WTC11 (cell line): ENCODE measurements at regions not wholly inside any gene's neighbourhood (a gene's known extent, or its start where the extent isn't known, plus 50 kb on each side); places are given as distances from the start of the nearest gene placed in this dataset.
A peak's percentile ranks its signal among the peaks of the same experiment; 100 is the strongest.

Source experiments
- ATAC-seq: fragments of 200-7000 bp; cut with Tn5 transposase; 2 replicates; pipeline ENCODE4 v1.10.0; 2021; ENCODE audit warnings: mild to moderate bottlenecking, moderate library complexity
- CTCF ChIA-PET: fragments of 300-600 bp; sonication (Branson Sonifier 250); formaldehyde crosslinking; loops from one replicate; lab custom pipeline; 2021; ENCODE audit warnings: antibody characterized with exemption; lab: Charles Lee
- POLR2A ChIA-PET: fragments of 350-600 bp; sonication (Branson Sonifier 250); formaldehyde crosslinking; loops from one replicate; lab custom pipeline; 2021; ENCODE audit warnings: antibody characterized with exemption; lab: Charles Lee
- DNase-seq: peaks from one replicate; pipeline ENCODE4 v3.0.0; 2021; ENCODE audit warnings: low spot score
- H3K27ac Mint-ChIP-seq: 2 replicates; pipeline ENCODE4 v1.8.0; 2021; ENCODE audit warnings: mixed read lengths
- H3K27me3 Mint-ChIP-seq: 2 replicates; pipeline ENCODE4 v1.8.0; 2021; ENCODE audit warnings: low read depth, mild to moderate bottlenecking, moderate library complexity, mixed read lengths
- H3K36me3 Mint-ChIP-seq: 2 replicates; pipeline ENCODE4 v1.8.0; 2021; ENCODE audit warnings: mixed read lengths
- H3K4me1 Mint-ChIP-seq: 2 replicates; pipeline ENCODE4 v1.8.0; 2022; ENCODE audit warnings: mixed read lengths
- H3K4me3 Mint-ChIP-seq: 2 replicates; pipeline ENCODE4 v1.8.0; 2021; ENCODE audit warnings: mild to moderate bottlenecking, moderate library complexity, mixed read lengths
- H3K9me3 Mint-ChIP-seq: 2 replicates; pipeline ENCODE4 v1.8.0; 2021; ENCODE audit warnings: mixed read lengths
- AR ChIP-seq: fragments of 250-450 bp; sonication (Bioruptor Pico); IDR thresholded peaks from 2 replicates; pipeline ENCODE4 v1.9.0; 2021; ENCODE audit warnings: mild to moderate bottlenecking
- ATF3 ChIP-seq: sonication (generic); formaldehyde crosslinking; conservative IDR thresholded peaks from 2 replicates; pipeline ENCODE4 v1.8.1; 2022; ENCODE audit warnings: mild to moderate bottlenecking, missing genetic modification reagents
- CREM ChIP-seq: sonication (generic); formaldehyde crosslinking; IDR thresholded peaks from 2 replicates; pipeline ENCODE4 v1.8.1; 2022; ENCODE audit warnings: mild to moderate bottlenecking, missing genetic modification reagents, moderate library complexity
- E2F5 ChIP-seq: sonication (generic); formaldehyde crosslinking; IDR thresholded peaks from 2 replicates; pipeline ENCODE4 v1.8.1; 2022; ENCODE audit warnings: mild to moderate bottlenecking, moderate library complexity, missing genetic modification reagents
- ERG ChIP-seq: fragments of 250-450 bp; sonication (Bioruptor Pico); IDR thresholded peaks from 2 replicates; pipeline ENCODE4 v1.8.0; 2021; ENCODE audit warnings: mild to moderate bottlenecking
- MLX ChIP-seq: sonication (generic); formaldehyde crosslinking; IDR thresholded peaks from 2 replicates; pipeline ENCODE4 v1.8.1; 2023; ENCODE audit warnings: mild to moderate bottlenecking, missing genetic modification reagents, moderate library complexity
- NFE2L1 ChIP-seq: sonication (generic); formaldehyde crosslinking; IDR thresholded peaks from 2 replicates; pipeline ENCODE4 v1.8.1; 2023; ENCODE audit warnings: missing genetic modification reagents
- NR1H2 ChIP-seq: sonication (generic); formaldehyde crosslinking; IDR thresholded peaks from 2 replicates; pipeline ENCODE4 v1.9.0; 2021; ENCODE audit warnings: mild to moderate bottlenecking, moderate library complexity, missing genetic modification reagents
- PREB ChIP-seq: sonication (generic); formaldehyde crosslinking; IDR thresholded peaks from 2 replicates; pipeline ENCODE4 v1.8.1; 2022; ENCODE audit warnings: mild to moderate bottlenecking, missing genetic modification reagents, moderate library complexity, borderline replicate concordance
- RELA ChIP-seq: sonication (generic); formaldehyde crosslinking; IDR thresholded peaks from 2 replicates; pipeline ENCODE4 v1.8.1; 2022; ENCODE audit warnings: missing genetic modification reagents, mild to moderate bottlenecking, borderline replicate concordance
- SMAD3 ChIP-seq: sonication (generic); formaldehyde crosslinking; IDR thresholded peaks from 2 replicates; pipeline ENCODE4 v1.8.0; 2022; ENCODE audit warnings: missing genetic modification reagents, mild to moderate bottlenecking, borderline replicate concordance
- SMAD4 ChIP-seq: sonication (generic); formaldehyde crosslinking; IDR thresholded peaks from 2 replicates; pipeline ENCODE4 v1.8.0; 2022; ENCODE audit warnings: mild to moderate bottlenecking, missing genetic modification reagents
- SP1 ChIP-seq: sonication (generic); formaldehyde crosslinking; conservative IDR thresholded peaks from 2 replicates; pipeline ENCODE4 v1.8.1; 2022; ENCODE audit warnings: missing genetic modification reagents
- STAT6 ChIP-seq: sonication (generic); formaldehyde crosslinking; conservative IDR thresholded peaks from 2 replicates; pipeline ENCODE4 v1.8.1; 2023; ENCODE audit warnings: mild to moderate bottlenecking, low read depth, missing genetic modification reagents, moderate library complexity
- ZNF423 ChIP-seq: fragments of 250-450 bp; sonication (Bioruptor Pico); IDR thresholded peaks from 2 replicates; pipeline ENCODE4 v2.1.2; 2022; ENCODE audit warnings: mild to moderate bottlenecking, moderate library complexity
- ZNF532 ChIP-seq: fragments of 250-450 bp; sonication (Bioruptor Pico); IDR thresholded peaks from 2 replicates; pipeline ENCODE4 v1.9.0; 2021; ENCODE audit warnings: mild to moderate bottlenecking, borderline replicate concordance
- ZNF671 ChIP-seq: fragments of 250-450 bp; sonication (Bioruptor Pico); IDR thresholded peaks from 2 replicates; pipeline ENCODE4 v1.8.0; 2021; ENCODE audit warnings: mild to moderate bottlenecking
- ZSCAN18 ChIP-seq: fragments of 250-450 bp; sonication (Bioruptor Pico); IDR thresholded peaks from 2 replicates; pipeline ENCODE4 v2.1.2; 2022; ENCODE audit warnings: mild to moderate bottlenecking, moderate library complexity

GRCh38 chr1:106360252-106360651, 696.2 kb upstream of the PRMT6 start:
- Mint-ChIP-seq H3K36me3 (peaks cover 21% of the 10 kb centered on the region), H3K4me1 (no peaks in the 10 kb centered on the region), H3K27me3 (no peaks in the 10 kb centered on the region)
- CTCF ChIA-PET = no interaction called here
- no peak for DNase-seq
- no peak for TF ChIP-seq ZSCAN18
- TF ChIP-seq NFE2L1 = no peak
- no peak for TF ChIP-seq NR1H2 (CRISPR knock-in tag)
- no peak for TF ChIP-seq ZNF671 (CRISPR knock-in tag)
- no peak for TF ChIP-seq SMAD3 (CRISPR knock-in tag)
- TF ChIP-seq RELA (CRISPR knock-in tag) = no peak
- no peak for TF ChIP-seq ZNF532 (CRISPR knock-in tag)
- TF ChIP-seq, all 79 proteins: peak for 0
- ATAC-seq = no peak
- Mint-ChIP-seq H3K9me3 (peaks cover 58% of the 10 kb centered on the region), H3K27ac (no peak overlapping the region), H3K4me3 (no peak overlapping the region)
- POLR2A ChIA-PET = no interaction called here

- peak; percentile 13 for DNase-seq
- H3K27me3 Mint-ChIP-seq = no peaks in the 10 kb centered on the region
- no peak overlapping the region for H3K27ac Mint-ChIP-seq
- no peak for TF ChIP-seq PREB (CRISPR knock-in tag)
- TF ChIP-seq ERG (CRISPR knock-in tag) = no peak
- TF ChIP-seq SP1 (CRISPR knock-in tag) = no peak
- no peak for TF ChIP-seq MLX (CRISPR knock-in tag)
- no peak for TF ChIP-seq ATF3 (CRISPR knock-in tag)
- TF ChIP-seq SMAD4 (CRISPR knock-in tag) = no peak
- no peak for TF ChIP-seq RELA (CRISPR knock-in tag)
- no peak for TF ChIP-seq E2F5
- TF ChIP-seq CREM (CRISPR knock-in tag) = no peak
- no peak for TF ChIP-seq ZNF423 (CRISPR knock-in tag)
- TF ChIP-seq STAT6 = no peak
- TF ChIP-seq AR (CRISPR knock-in tag) = no peak
- peaks cover 9% of the 10 kb centered on the region for H3K9me3 Mint-ChIP-seq
- no peaks in the 10 kb centered on the region for H3K4me1 Mint-ChIP-seq
- ChIA-PET CTCF (no interaction called here), POLR2A (no interaction called here)
- H3K4me3 Mint-ChIP-seq = no peak overlapping the region
- peak; percentile 39; the same call in 1 of the 2 replicates for ATAC-seq
- no peaks in the 10 kb centered on the region for H3K36me3 Mint-ChIP-seq
These were observed 689.7 kb upstream of the PRMT6 start for GRCh38 chr1:106366627-106367319.
